Body of pancreas (tissue), 4 donors: ENCODE measurements at regions not wholly inside any gene's neighbourhood (a gene's known extent, or its start where the extent isn't known, plus 50 kb on each side); places are given as distances from the start of the nearest gene placed in this dataset.

ENCODE experiments used
- POLR2A ChIP-seq, 3 donors: fragments of 450-650 bp; IDR thresholded peaks; one replicate each; pipeline ENCODE4 v1.6.1; 2016; ENCODE audit warnings: antibody characterized with exemption in 3 of 3, mild to moderate bottlenecking in 2 of 3
- TF ChIP-seq, protein P1 (sequence below), 7 experiments: fragments of 450-650 bp in 4 of 7; fragments of 200-600 bp in 3 of 7; sonication (generic) in 3 of 7; IDR thresholded peaks; one replicate each; pipeline ENCODE4 v1.5.1; 2016 to 2019; ENCODE audit warnings: antibody characterized with exemption in 7 of 7

DNA sequence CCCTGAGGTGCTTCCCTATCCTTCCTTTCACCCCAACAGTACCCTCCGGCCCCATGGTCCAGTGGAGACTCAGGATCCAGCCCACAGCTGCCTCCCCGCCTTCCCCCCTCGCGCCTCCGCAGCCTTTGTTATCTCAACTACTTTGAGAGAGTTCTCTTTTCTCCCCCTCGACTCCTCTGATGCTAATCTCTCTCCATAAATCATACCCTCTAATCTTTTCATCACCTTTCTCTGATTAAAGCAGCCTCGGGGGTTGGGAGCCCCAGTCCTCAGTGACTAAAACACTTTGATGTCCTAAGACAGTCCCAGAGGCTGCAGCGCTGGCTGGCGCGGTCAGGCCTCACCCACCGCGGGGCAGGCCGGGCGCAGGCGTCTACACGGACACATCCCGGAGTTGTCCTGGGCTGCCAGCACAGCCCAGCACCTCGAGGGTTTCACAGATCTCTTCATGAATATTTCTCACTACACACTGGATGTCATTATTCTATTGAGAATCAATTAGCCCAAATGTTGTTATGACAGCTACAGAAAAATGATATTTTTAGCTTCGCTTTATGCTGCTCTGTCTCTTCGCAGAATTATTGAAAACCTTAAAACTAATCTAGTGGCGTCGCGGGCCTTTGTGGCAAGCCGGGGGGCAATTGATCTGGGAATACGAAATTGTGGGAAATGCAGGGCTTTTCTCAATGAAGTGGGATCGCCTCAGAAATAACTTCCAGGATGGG is 289.5 kb downstream of the RRAGC start:
- TF ChIP-seq POLR2A (IDR thresholded peaks at IDR 0.05) = no peak
- TF ChIP-seq, protein P1, sequence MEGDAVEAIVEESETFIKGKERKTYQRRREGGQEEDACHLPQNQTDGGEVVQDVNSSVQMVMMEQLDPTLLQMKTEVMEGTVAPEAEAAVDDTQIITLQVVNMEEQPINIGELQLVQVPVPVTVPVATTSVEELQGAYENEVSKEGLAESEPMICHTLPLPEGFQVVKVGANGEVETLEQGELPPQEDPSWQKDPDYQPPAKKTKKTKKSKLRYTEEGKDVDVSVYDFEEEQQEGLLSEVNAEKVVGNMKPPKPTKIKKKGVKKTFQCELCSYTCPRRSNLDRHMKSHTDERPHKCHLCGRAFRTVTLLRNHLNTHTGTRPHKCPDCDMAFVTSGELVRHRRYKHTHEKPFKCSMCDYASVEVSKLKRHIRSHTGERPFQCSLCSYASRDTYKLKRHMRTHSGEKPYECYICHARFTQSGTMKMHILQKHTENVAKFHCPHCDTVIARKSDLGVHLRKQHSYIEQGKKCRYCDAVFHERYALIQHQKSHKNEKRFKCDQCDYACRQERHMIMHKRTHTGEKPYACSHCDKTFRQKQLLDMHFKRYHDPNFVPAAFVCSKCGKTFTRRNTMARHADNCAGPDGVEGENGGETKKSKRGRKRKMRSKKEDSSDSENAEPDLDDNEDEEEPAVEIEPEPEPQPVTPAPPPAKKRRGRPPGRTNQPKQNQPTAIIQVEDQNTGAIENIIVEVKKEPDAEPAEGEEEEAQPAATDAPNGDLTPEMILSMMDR (IDR thresholded peaks at IDR 0.05) = no peak
